Stomach (tissue), 4 donors: ENCODE measurements at regions not wholly inside any gene's neighbourhood (a gene's known extent, or its start where the extent isn't known, plus 50 kb on each side); places are given as distances from the start of the nearest gene placed in this dataset.

Experiments used
- EP300 ChIP-seq: sonication (generic); formaldehyde crosslinking; IDR thresholded peaks from one replicate; pipeline ENCODE4 v1.6.1; 2017; ENCODE audit warnings: antibody characterized with exemption
- POLR2A ChIP-seq, 4 donors: fragments of 450-650 bp; IDR thresholded peaks; one replicate each; pipeline ENCODE4 v1.6.1; 2016; ENCODE audit warnings: antibody characterized with exemption in 4 of 4, control low read depth in 2 of 4, mild to moderate bottlenecking in 1 of 4, moderate library complexity in 1 of 4
- POLR2AphosphoS5 ChIP-seq, 3 donors: sonication (generic); formaldehyde crosslinking; IDR thresholded peaks; one replicate each; pipeline ENCODE4 v1.6.1; 2016; ENCODE audit warnings: antibody characterized with exemption in 3 of 3
- TF ChIP-seq, protein P1 (sequence below), 7 experiments: fragments of 450-650 bp in 4 of 7; fragments of 200-600 bp in 3 of 7; sonication (generic) in 3 of 7; IDR thresholded peaks; one replicate each; pipeline ENCODE4 v1.5.1; 2016 to 2019; ENCODE audit warnings: antibody characterized with exemption in 7 of 7, control low read depth in 2 of 7, mild to moderate bottlenecking in 1 of 7

DNA sequence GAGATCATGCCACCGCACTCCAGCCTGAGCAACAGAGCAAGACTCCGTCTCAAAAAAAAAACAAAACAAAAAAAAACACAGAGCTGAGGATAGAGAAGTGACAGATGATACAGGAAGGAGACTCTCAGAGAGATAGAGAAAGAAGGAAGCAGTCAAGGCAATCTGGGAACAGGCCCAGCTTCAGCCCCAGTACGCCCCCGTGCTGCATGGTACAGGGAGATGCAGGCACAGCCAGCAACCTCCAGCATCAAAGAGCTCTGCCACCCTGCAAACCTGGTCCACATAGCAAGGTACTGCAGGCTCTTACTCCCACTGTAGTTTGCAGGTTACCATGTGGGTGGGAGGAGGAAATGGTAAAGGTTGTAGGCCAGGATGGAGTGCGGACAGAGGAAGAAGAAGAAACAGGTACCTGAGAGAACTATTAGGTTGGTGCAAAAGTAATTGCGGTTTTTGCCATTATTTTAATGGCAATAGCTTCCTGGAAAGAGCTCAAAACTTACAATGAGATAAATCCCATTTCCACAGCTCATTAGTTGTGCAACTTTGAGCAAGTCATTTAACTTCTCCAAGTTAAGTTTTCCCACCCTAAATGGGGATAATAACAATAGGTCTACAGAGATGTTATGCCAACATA lies 253.0 kb downstream of the ARRDC4 start:
- TF ChIP-seq, protein P1, sequence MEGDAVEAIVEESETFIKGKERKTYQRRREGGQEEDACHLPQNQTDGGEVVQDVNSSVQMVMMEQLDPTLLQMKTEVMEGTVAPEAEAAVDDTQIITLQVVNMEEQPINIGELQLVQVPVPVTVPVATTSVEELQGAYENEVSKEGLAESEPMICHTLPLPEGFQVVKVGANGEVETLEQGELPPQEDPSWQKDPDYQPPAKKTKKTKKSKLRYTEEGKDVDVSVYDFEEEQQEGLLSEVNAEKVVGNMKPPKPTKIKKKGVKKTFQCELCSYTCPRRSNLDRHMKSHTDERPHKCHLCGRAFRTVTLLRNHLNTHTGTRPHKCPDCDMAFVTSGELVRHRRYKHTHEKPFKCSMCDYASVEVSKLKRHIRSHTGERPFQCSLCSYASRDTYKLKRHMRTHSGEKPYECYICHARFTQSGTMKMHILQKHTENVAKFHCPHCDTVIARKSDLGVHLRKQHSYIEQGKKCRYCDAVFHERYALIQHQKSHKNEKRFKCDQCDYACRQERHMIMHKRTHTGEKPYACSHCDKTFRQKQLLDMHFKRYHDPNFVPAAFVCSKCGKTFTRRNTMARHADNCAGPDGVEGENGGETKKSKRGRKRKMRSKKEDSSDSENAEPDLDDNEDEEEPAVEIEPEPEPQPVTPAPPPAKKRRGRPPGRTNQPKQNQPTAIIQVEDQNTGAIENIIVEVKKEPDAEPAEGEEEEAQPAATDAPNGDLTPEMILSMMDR (IDR thresholded peaks at IDR 0.05): no peak
- TF ChIP-seq POLR2A (IDR thresholded peaks at IDR 0.05) (no peak), POLR2AphosphoS5 (IDR thresholded peaks at IDR 0.05) (no peak), EP300 (no peak)
